ENCODE measurements at regions not wholly inside any gene's neighbourhood (a gene's known extent, or its start where the extent isn't known, plus 50 kb on each side); places are given as distances from the start of the nearest gene placed in this dataset.

- TF ChIP-seq, protein P1, sequence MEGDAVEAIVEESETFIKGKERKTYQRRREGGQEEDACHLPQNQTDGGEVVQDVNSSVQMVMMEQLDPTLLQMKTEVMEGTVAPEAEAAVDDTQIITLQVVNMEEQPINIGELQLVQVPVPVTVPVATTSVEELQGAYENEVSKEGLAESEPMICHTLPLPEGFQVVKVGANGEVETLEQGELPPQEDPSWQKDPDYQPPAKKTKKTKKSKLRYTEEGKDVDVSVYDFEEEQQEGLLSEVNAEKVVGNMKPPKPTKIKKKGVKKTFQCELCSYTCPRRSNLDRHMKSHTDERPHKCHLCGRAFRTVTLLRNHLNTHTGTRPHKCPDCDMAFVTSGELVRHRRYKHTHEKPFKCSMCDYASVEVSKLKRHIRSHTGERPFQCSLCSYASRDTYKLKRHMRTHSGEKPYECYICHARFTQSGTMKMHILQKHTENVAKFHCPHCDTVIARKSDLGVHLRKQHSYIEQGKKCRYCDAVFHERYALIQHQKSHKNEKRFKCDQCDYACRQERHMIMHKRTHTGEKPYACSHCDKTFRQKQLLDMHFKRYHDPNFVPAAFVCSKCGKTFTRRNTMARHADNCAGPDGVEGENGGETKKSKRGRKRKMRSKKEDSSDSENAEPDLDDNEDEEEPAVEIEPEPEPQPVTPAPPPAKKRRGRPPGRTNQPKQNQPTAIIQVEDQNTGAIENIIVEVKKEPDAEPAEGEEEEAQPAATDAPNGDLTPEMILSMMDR (conservative IDR thresholded peaks at IDR 0.05 in 1 of 2, IDR thresholded peaks at IDR 0.05 in 1 of 2; ENCODE audit: extremely low read depth in 1 of 2, insufficient read depth in 1 of 2, low read depth in 1 of 2, low read length in 2 of 2) = no peak
- TF ChIP-seq EZH2 (IDR thresholded peaks at IDR 0.05; ENCODE audit: borderline replicate concordance, low read length) = no peak
Measured at GRCh38 chr10:91689731-91690168, 56.9 kb upstream of the PPP1R3C start.
